ENCODE measurements at regions not wholly inside any gene's neighbourhood (a gene's known extent, or its start where the extent isn't known, plus 50 kb on each side); places are given as distances from the start of the nearest gene placed in this dataset.

GRCh38 chr4:163003979-163004378 lies 162.7 kb downstream of the NAF1 start:
- no peaks in the 10 kb centered on the region for H3K9me2 ChIP-seq (replicated peaks; ENCODE audit: low read depth, low read length)
- no peak overlapping the region for H3K4me3 ChIP-seq (ENCODE audit: low read length, poor library complexity, severe bottlenecking)
- H3K4me2 ChIP-seq (ENCODE audit: low read depth, low read length, poor library complexity, severe bottlenecking): no peak overlapping the region
- TF ChIP-seq EZH2phosphoT487 (IDR thresholded peaks at IDR 0.05; ENCODE audit: borderline replicate concordance) (no peak), CTCF (conservative IDR thresholded peaks at IDR 0.05; ENCODE audit: low read length) (no peak)
- H3K9ac ChIP-seq (ENCODE audit: low read depth, low read length, poor library complexity, severe bottlenecking): no peak overlapping the region
- H3K4me1 ChIP-seq (ENCODE audit: insufficient read depth, low read length, poor library complexity, severe bottlenecking): no peaks in the 10 kb centered on the region
- H3K79me2 ChIP-seq (ENCODE audit: insufficient read depth, low read length): no peaks in the 10 kb centered on the region
- no peak overlapping the region for H2AFZ ChIP-seq (ENCODE audit: low read length)
- H3K27me3 ChIP-seq (ENCODE audit: insufficient read depth, low read length, poor library complexity, severe bottlenecking): no peaks in the 10 kb centered on the region
- H3F3A ChIP-seq (ENCODE audit: low read depth): no peaks in the 10 kb centered on the region
- no peaks in the 10 kb centered on the region for H3K36me3 ChIP-seq (ENCODE audit: insufficient read depth, low read length)
- H4K20me1 ChIP-seq (ENCODE audit: insufficient read depth, low read length, poor library complexity, severe bottlenecking): no peaks in the 10 kb centered on the region
- no peaks in the 10 kb centered on the region for H3K9me3 ChIP-seq (ENCODE audit: insufficient read depth, low read depth, low read length)

GRCh38 chr4:162988530-162988929 lies 178.2 kb downstream of the NAF1 start:
- no peak overlapping the region for H3K4me3 ChIP-seq (ENCODE audit: low read length, poor library complexity, severe bottlenecking)
- no peak overlapping the region for H2AFZ ChIP-seq (ENCODE audit: low read length)
- no peak overlapping the region for H3K9ac ChIP-seq (ENCODE audit: low read depth, low read length, poor library complexity, severe bottlenecking)

GRCh38 chr4:162985131-162985530 lies 181.6 kb downstream of the NAF1 start:
- no peak overlapping the region for H3K4me3 ChIP-seq (ENCODE audit: low read length, poor library complexity, severe bottlenecking)
- H2AFZ ChIP-seq (ENCODE audit: low read length): no peak overlapping the region
- H4K20me1 ChIP-seq (ENCODE audit: insufficient read depth, low read length, poor library complexity, severe bottlenecking): no peaks in the 10 kb centered on the region
- no peaks in the 10 kb centered on the region for H3K79me2 ChIP-seq (ENCODE audit: insufficient read depth, low read length)
- no peaks in the 10 kb centered on the region for H3K36me3 ChIP-seq (ENCODE audit: insufficient read depth, low read length)
- H3F3A ChIP-seq (ENCODE audit: low read depth): no peaks in the 10 kb centered on the region
- no peaks in the 10 kb centered on the region for H3K27me3 ChIP-seq (ENCODE audit: insufficient read depth, low read length, poor library complexity, severe bottlenecking)
- H3K9ac ChIP-seq (ENCODE audit: low read depth, low read length, poor library complexity, severe bottlenecking): no peak overlapping the region
- TF ChIP-seq EZH2phosphoT487 (IDR thresholded peaks at IDR 0.05; ENCODE audit: borderline replicate concordance): no peak
- no peak for TF ChIP-seq CTCF (conservative IDR thresholded peaks at IDR 0.05; ENCODE audit: low read length)
- H3K9me3 ChIP-seq (ENCODE audit: insufficient read depth, low read depth, low read length): no peaks in the 10 kb centered on the region
- H3K4me2 ChIP-seq (ENCODE audit: low read depth, low read length, poor library complexity, severe bottlenecking): no peak overlapping the region
- H3K9me2 ChIP-seq (replicated peaks; ENCODE audit: low read depth, low read length): no peaks in the 10 kb centered on the region
- H3K4me1 ChIP-seq (ENCODE audit: insufficient read depth, low read length, poor library complexity, severe bottlenecking): no peaks in the 10 kb centered on the region

More at GRCh38 chr4:162988530-162988929, 178.2 kb downstream of the NAF1 start:
- H4K20me1 ChIP-seq (ENCODE audit: insufficient read depth, low read length, poor library complexity, severe bottlenecking): no peaks in the 10 kb centered on the region
- no peak overlapping the region for H3K4me2 ChIP-seq (ENCODE audit: low read depth, low read length, poor library complexity, severe bottlenecking)
- no peaks in the 10 kb centered on the region for H3F3A ChIP-seq (ENCODE audit: low read depth)
- H3K27me3 ChIP-seq (ENCODE audit: insufficient read depth, low read length, poor library complexity, severe bottlenecking): no peaks in the 10 kb centered on the region
- no peaks in the 10 kb centered on the region for H3K9me3 ChIP-seq (ENCODE audit: insufficient read depth, low read depth, low read length)
- no peaks in the 10 kb centered on the region for H3K9me2 ChIP-seq (replicated peaks; ENCODE audit: low read depth, low read length)
- no peaks in the 10 kb centered on the region for H3K36me3 ChIP-seq (ENCODE audit: insufficient read depth, low read length)
- H3K79me2 ChIP-seq (ENCODE audit: insufficient read depth, low read length): no peaks in the 10 kb centered on the region
- no peaks in the 10 kb centered on the region for H3K4me1 ChIP-seq (ENCODE audit: insufficient read depth, low read length, poor library complexity, severe bottlenecking)
- TF ChIP-seq EZH2phosphoT487 (IDR thresholded peaks at IDR 0.05; ENCODE audit: borderline replicate concordance) (no peak), CTCF (conservative IDR thresholded peaks at IDR 0.05; ENCODE audit: low read length) (no peak)

All from Loucy (cell line).